Umbilical cord (tissue), 1 donor: ENCODE measurements at regions not wholly inside any gene's neighbourhood (a gene's known extent, or its start where the extent isn't known, plus 50 kb on each side); places are given as distances from the start of the nearest gene placed in this dataset.

ENCODE experiments used
- DNase-seq: peaks from one replicate; pipeline ENCODE4 v3.0.0-alpha.2; 2015; ENCODE audit warnings: low spot score

DNA sequence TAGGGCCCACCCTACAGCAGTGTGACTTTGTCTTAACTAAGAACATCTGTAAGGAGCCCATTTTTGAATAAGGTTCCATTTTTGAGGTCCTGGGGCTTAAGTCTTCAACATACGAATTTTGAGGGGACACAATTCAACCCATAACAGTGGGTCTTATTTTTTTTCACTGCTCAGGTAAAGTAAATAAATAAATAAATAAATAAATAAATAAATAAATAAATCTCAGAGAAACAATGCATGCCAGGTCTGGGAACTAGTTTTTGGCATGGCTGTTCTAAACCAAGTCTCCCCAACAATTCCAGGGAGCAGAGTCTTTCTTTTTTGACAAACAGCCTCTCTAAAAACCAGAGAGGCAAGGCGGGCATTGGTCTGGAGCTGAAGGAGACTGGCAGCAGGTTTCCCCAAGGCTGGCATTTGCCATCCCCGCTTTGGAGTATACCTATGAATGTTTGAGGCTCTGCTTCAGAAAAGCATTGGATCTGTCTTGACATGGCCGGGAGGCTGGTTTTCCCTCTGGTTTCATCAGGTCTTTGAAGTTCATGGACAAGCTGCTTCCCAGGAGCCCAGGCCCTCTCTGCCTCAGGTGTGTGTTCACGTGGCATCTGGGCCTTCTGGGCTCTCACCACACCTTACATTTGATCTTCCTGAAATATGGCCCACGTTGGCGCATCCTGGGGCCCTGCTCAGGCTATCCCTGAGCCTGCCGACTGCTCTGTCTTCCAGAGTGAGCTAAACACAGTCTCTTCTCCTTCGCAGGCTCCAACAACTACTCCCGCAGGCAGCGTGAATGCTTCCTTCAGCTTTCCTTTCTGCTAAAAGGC is 545.2 kb downstream of the BCL11B start:
- no peak for DNase-seq

- DNase-seq: no peak
Measured at GRCh38 chr14:98728024-98728423, 544.0 kb downstream of the BCL11B start.

DNA sequence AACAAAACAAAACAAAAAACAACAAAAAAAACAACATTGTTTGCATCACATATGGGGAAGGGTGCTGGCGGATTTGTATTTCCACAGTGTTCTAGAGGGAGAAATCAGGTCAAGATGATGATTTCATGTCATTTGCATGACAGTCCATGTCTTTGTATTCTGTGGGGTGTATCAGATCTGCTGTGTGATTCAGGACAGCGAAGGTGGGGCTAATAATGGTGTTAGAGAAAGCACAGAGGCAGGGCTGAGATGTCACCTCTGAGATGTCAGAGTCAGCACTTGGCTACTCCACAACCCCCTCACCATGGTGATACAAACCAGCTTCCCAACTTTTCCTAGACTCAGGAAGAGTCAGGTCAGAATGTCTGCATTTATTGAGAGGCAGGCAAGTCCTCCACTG is 543.2 kb downstream of the BCL11B start:
- no peak for DNase-seq

- no peak for DNase-seq
Measured at GRCh38 chr14:98731286-98731685, 540.7 kb downstream of the BCL11B start.

DNA sequence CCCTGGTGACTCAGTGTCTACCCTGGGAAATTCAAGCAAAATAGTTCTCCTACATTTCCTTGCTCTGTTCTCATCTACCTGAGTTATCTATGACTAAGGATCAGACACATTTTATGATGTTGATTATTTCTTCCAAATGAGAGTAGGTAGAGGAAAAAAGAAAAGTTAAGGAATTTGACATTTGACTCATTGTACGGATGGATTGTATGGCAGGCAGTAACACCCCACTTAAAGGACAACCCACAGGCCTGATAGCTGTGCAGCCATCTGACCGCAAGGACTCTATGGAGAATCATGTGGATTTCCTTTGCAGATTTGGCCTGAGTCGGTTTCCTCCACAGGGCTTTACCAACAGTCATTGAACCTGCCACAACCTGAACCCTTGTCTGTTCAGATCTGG is 540.3 kb downstream of the BCL11B start:
- no peak for DNase-seq

GRCh38 chr14:98733536-98733935 is 538.5 kb downstream of the BCL11B start:
- DNase-seq: no peak

- no peak for DNase-seq
Measured at GRCh38 chr14:98736701-98737338, 535.2 kb downstream of the BCL11B start.

DNA sequence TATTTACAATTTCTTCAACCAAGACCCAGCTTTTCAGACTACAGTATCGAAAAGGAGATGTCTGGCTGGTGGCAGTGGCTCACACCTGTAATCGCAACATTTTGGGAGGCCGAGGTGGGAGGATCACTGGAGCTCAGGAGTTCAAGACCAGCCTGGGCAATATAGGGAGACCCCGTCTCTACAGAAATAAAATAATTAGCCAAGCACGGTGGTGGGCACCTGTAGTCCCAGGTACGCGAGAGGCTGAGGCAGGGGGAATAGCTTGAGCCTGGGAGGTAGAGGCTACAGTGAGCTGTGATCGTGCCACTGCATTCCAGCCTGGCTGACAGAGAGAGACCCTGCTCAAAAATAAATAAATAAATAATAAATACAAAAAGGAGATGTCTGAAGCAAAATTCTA is 530.5 kb downstream of the BCL11B start:
- no peak for DNase-seq

- no peak for DNase-seq
Measured at GRCh38 chr14:98742001-98742400, 530.0 kb downstream of the BCL11B start.

- DNase-seq: no peak
Measured at GRCh38 chr14:98743536-98743935, 528.5 kb downstream of the BCL11B start.

GRCh38 chr14:98748966-98749365 is 523.0 kb downstream of the BCL11B start:
- no peak for DNase-seq

GRCh38 chr14:98751110-98751509 is 520.9 kb downstream of the BCL11B start:
- no peak for DNase-seq

GRCh38 chr14:98752660-98753059 is 519.3 kb downstream of the BCL11B start:
- DNase-seq: no peak

DNA sequence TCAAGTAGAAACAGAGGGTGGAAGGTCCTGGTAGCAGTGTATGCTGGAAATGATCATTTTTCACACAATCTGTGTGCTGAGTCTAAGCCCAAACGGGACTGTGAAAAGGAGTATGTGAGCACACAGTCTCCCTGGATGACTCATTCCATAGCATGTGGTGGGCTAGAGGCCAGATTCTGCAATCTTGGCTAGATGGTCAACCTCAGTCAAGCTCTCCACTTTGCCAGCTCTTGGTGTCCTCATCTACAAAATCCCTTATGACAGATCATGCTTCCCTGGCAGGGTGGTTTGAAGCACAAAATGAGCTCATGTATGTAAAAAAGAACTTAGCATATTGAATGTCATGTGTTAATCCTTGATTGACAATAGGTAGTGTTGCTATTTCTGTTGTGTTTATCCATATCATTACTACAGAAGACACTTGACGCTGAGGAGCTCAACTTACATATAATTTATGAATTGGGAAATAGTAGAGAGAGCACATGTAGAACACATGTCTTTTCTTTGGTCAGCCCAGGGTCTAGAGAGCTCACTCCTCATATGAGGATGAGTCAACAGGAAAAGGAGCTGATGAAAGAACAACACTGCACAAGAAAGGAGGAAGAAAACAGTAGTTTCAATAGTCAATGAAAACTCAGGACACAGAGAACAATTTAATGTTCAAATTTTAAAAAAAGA is 517.5 kb downstream of the BCL11B start:
- DNase-seq: no peak

GRCh38 chr14:98756749-98757148 is 515.2 kb downstream of the BCL11B start:
- DNase-seq: no peak

- no peak for DNase-seq
Measured at GRCh38 chr14:98758440-98758839, 513.6 kb downstream of the BCL11B start.

DNA sequence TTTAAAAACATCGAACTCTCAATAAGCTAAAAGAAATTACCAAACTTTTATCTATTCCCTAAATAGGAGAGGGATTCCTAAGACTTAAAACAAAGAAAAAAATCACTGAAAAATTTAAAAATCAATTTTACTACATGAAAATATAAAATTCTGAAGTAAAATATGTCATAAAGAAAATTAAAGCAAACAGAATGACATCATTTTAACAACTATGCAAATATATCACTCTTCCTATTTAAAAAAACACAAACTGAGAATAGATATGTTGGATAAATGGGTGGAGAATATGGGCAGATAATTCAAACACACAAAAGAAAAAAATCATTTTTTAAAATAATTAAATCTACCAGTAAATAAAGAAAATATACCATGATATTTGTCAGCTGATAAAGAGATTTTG is 510.0 kb downstream of the BCL11B start:
- no peak for DNase-seq

- DNase-seq: no peak
Measured at GRCh38 chr14:98766818-98767217, 505.2 kb downstream of the BCL11B start.

- no peak for DNase-seq
Measured at GRCh38 chr14:98769326-98769725, 502.7 kb downstream of the BCL11B start.

DNA sequence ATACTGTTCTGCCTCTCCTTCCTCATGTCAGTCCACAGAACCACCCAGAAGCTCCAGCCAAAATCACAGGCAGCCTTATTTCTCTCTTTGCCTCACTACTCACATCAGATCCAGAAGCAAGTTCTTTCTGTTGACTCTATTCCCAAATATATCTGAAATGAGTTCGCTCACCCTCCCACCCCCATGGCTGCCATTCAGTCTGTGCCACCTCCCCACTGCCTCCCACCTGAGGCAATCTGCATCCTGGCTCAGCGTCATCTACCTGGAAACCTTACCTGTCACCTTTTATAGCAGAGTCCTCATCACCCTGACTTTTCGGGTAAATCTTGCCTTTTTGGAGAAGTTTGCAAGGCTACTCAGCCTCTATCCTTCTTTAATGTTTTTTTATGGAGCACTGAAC is 501.8 kb downstream of the BCL11B start:
- no peak for DNase-seq

DNA sequence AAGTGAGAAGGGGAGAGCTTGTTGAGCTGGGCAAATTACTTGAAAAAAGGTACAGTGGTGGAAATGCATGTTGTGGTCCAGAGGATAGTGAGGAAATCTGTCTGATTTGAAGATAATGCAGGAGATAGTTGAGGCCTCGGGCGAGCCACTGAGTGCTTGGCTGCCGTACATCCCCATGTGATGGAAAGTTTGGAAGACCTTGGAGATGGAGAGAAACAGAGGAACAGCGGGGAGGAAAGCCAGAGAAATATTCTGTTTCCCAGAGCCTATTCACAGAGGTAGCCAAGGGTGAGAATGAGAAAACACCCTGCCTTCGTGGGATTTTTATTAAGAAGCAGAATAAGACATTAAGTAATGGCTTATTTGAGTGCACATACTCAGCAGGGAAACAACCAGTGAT is 498.2 kb downstream of the BCL11B start:
- DNase-seq: no peak

GRCh38 chr14:98775892-98776291 is 496.1 kb downstream of the BCL11B start:
- no peak for DNase-seq

DNA sequence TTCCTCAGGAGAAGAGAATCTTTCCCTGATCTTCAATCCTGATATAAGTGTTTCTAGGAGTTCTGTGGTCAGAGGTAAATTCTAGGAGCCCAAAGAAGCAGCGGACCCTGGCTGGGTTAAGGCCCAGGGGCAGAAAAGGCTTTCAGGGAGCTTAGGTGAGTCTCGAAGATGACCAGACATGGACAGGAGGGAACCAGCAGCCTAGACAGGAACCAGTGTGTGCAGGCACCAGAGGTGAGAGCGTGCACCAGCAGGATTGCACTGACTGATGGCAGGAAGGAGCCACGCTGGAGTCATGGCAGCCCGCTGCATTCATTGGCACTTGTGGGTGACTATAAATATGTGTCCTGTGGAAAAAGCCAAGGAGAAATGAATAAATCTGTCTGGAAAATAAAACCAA is 489.9 kb downstream of the BCL11B start:
- DNase-seq: no peak
